PFSK-1 (cell line): ENCODE measurements at regions not wholly inside any gene's neighbourhood (a gene's known extent, or its start where the extent isn't known, plus 50 kb on each side); places are given as distances from the start of the nearest gene placed in this dataset.

Experiments
- POLR2AphosphoS5 ChIP-seq: IDR thresholded peaks from 2 replicates; pipeline ENCODE4 v1.6.1; 2012; ENCODE audit warnings: low read depth, mild to moderate bottlenecking, control low read depth, low read length, moderate library complexity
- REST ChIP-seq, 2 experiments: IDR thresholded peaks; 2 replicates each; pipeline versions ENCODE4 v1.6.1 to v1.8.0; 2011 to 2012; ENCODE audit warnings: low read depth in 2 of 2, low read length in 2 of 2, control low read depth in 1 of 2, inconsistent platforms in 1 of 2, mild to moderate bottlenecking in 1 of 2, moderate library complexity in 1 of 2; ENCODE audit not compliant: insufficient read depth in 1 of 2
- SIN3A ChIP-seq: IDR thresholded peaks from 2 replicates; pipeline ENCODE4 v1.6.1; 2012; ENCODE audit warnings: mild to moderate bottlenecking, low read length, moderate library complexity, borderline replicate concordance; ENCODE audit not compliant: insufficient read depth
- TAF1 ChIP-seq: IDR thresholded peaks from 2 replicates; pipeline ENCODE4 v1.6.1; 2012; ENCODE audit warnings: low read length, control low read depth, borderline replicate concordance; ENCODE audit not compliant: insufficient read depth

- TF ChIP-seq POLR2AphosphoS5: no peak
- TF ChIP-seq TAF1: no peak
- TF ChIP-seq REST (IDR thresholded peaks at IDR 0.05; ENCODE audit: insufficient read depth in 1 of 2, low read depth in 2 of 2, low read length in 2 of 2): no peak
- no peak for TF ChIP-seq SIN3A
Observed at GRCh38 chr6:114936080-114936479, 593.3 kb upstream of the HS3ST5 start.
